GDM1 (cell line): ENCODE measurements at regions not wholly inside any gene's neighbourhood (a gene's known extent, or its start where the extent isn't known, plus 50 kb on each side); places are given as distances from the start of the nearest gene placed in this dataset.
"Not testable (repeated sequence)": the region's sequence is repeated elsewhere in the genome, so short reads cannot be mapped to it uniquely, and the experiment has no call there.

Experiments used
- DNase-seq: peaks from one replicate; lab custom pipeline; 2025; lab: John Stamatoyannopoulos, UW

DNA sequence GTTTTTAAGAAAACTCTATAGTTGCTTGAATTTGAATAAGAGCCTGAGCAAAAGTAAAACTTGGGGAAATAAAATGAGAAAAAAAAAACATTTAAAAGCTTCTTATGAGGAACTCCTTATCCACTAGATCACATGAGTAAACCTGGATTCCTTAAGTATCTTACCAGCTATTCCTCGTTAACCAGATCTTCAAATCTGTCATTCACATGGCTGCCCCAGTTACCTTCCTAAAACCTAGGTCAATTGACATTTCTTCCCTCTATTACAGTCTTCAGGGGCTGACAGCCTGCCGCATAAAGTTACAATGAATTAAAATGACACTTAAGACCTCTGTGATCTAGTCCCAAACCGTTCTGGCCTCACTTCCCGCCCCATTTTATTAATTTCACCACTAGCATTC, 583.6 kb downstream of the NR2F2 start:
- no peak for DNase-seq

DNA sequence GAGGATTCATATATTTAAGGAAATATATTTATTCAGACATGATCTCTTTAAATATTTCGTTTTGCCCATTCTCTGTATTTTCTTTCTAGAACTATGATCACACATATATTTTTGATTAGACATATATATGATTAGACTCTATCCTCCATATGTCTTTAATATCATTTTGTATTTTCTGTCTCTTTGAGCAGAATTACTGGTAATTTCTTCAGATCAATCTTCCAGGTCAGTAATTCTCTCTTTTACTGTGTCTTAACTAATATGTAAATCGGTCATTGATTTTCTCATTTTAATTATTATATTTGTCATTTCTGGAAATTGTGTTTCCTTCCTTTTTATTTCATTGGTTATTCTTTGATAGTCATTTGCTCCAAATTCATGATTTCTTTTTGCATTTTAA, 586.2 kb downstream of the NR2F2 start:
- DNase-seq, result no peak

DNA sequence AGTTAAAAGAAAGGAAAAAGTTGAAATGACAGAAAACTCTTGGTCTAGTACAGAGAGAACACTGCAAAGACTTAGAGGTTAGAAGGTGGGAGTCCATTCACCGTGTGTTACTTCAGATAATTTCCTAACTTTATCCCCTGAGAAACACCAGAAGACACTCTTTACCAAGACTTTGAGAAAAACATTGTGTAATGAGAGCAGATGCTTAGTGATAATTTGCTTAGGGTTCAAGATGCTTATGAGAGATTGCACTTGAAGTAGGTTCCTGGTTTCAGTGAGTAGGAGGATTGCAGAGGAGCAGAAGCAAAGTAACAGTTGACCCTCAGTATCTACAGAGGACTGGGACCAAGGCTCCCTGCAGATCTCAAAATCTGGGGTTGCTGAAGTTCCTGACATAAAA, 594.1 kb downstream of the NR2F2 start:
- DNase-seq, result no peak

DNA sequence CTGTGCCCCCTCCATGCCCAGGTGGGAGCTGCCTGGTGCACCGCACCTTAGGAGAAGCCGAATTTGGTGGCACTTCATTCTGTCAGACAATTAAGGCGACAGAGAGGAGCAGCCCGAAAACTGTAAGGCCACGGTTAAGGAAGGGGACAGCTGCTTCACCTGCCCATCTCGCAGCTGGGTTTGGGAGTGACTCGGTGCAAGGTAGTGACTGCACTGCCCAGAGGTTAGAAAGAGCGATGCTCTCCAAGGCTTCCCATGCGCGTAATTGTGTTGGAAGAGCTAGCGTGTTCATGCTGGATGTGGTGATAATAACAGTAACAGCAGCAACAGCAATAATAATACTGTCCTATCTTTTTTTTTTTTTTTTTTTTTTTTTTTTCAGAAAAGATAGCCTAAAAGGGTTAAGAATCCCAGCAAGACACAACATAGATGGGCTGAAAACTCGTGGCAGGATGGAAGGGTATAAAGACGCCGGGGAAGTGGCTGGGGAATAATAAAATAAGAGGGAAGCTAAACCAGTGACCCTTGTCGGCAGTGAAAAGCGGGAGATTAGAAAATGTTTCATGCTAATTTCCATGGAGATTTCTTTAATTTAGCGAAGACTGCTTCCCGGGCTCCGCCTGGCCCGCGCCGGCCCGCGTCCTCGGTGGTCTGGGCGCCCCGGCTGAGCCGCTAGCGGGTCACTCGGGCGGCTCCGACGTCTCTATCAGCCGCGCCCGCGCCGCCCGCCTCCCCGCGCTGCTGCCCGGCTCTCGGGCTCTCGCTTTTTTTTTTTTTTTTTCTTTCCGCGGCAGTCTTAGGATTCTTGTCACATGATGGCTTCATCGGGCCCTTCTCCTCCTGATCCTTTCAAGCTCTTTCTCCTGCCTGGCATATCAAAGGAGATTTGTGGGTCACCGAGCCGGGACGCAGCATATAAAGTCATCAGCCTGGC, 617.1 kb downstream of the NR2F2 start:
- DNase-seq, result no peak

DNA sequence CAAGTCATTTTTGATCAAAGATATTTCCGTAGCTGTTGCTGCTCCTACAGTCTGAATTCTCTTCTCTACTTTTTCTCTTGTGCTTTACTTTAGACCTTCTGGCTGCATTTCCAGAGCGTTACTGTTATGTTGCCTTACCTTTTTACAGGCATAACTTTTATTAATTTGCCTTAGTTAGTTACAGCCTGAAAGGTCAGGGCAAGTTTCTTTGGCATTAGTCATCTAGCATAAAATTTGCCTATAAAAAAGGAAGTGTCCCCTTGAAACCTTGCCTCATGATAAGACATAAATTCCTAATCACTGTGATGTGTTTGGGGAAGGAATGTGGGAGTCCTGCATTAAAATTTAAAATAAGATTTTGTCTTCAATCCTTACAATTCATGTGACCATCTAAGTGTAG, 618.5 kb downstream of the NR2F2 start:
- no peak for DNase-seq

DNA sequence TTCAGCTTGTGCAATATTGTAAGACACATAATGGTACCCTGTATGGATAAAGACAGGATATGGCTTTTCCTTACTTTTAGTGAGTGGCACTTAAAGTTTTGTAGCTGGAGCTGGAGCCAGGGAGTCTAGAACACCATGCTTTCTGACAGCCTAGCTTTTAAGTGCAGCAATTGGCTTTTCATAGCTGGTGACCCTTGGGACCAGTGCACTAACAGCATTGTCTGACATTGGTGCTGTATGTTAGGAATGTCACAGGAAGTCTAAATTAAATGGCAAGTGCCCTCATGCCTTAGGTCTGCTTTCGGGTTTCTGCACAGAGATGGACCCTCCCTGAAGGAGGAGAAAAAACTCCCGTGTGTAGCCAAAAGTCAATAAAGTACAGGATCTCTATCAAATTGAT, 628.2 kb downstream of the NR2F2 start:
- DNase-seq, result no peak

DNA sequence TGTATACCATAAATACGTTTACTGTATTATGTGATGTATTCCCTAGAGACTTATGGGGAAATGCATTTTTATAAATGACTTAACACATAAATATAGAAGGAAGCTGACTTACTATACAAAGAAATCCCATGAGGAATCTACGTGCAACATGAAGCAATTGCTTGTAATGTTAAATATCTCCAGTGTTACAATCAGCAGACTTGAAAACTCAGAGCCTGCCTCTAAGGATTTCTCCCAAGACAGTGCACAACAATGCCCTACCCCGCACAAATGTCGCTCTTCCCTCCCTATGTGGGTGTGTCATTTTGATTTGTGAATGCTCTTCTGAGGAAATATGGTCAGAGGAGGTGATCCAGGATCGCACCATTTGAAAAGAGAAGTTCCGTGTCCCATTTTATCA, 629.0 kb downstream of the NR2F2 start:
- DNase-seq, result no peak

DNA sequence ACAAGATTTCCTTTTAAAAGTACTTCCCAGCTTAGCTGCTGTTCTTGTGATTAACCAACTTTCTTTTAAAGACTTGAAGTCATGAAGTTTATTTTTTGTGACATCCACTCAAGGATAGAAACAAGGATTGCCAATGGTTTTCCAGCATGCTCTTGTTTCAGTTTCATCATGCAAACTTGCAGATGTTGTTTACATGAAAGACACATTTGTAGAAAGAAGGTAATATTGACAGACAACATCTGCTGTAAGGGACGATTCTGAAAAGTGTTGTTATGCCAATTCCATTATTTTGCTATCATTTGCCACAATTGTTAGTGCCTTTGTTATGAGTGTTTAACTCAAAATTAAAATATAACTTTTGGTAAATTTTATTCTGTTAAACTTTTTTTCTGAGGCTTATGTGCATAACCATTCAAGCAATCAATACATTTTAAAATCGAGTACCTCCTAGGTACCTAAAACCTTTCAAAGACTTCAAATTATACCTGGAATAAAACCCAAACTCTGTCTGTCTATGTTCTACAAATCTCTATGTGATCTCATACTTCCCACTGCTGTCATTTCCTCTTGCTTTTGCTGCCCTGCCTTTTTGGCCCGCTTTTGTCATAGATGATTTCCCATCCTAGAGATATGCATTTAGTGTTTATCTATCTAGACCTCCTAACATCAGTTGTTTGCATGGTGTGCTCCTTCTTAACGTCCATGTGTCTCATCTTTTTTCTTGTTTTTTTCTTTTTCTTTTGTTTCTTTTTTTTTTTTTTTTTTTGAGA, 630.4 kb downstream of the NR2F2 start:
- DNase-seq, result no peak

DNA sequence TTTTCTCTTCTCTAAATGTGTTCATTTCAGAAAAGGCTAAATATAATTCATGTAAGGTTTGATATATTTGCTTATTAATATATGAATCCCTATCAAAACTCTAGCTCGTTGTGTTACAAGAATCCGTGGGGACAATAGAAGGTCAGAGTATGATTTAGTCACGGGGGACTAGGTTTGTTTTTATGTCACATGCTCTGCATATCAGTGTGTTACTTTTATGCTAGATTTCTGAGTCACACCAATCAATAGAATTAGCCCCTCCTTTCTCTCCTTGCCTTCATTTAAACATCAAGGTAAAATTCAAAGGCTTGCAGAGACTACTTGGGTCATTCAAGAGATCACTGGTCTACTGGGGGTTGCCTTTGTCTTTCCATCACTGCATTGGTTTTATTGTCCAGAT, 636.1 kb downstream of the NR2F2 start:
- DNase-seq, result no peak

DNA sequence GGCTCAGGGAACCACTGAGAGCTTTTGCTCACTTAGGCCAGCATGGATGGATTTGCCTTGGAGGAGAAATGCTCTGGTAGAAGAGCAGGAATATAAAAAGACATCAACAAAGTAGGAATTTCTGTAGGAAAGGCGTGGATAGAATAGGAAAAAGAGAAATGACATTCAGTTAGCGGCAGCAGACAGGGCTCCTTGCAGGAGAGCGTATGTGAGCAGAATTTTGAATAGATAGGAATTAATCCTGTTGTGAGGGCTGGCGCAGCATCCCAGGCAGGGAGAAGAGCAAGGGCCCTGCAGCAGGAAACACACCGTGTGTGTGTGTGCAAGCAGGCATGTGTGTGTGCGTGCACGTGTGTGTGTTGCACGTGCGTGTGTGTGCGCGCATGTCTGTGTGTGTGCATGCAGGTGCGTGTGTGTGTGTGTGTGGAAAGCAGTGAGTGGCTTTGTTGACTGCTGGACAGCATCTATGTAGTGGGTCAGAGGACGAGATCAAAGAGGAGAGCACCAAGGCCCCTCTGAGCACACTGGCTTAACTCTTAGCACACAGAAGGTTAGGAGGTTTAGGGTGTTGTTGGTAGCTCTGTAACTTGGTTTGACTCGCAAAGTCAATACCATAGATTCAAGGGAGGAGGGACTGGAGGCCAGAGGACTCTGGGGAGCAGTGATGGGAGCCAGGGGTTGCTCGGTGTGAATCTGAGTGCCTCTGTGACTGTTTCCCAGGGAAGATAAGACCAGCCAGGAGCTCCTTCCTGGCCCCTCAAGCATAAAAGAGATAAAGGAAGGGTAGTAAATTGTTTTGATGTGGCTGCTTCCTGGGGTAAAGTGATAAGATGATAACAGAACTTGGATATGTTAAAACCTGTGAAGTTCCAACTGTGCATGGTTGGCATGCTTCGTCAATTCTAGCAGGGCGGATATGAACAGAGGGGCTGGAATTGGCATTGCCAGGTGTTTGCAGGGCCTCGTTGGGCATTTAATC, 639.5 kb downstream of the NR2F2 start:
- no peak for DNase-seq

DNA sequence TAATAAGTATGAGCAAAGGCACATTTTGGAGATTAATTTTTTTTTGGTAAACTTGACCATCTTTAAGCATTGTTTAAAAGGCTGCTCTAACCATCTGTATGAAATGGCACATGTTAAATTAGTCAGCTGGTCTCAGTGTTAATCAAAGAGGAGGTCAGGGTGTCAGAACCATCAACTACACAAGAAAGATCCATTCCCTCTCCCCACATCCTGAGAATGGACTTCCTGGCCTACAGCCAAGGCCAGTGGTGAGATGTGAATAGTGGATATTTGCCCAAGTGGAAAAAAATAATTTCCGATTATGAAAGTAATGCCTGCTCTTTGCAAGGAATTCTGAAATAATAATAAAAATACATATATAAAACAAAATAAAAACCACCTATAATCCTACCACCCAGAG, 641.7 kb downstream of the NR2F2 start:
- DNase-seq, result no peak

DNA sequence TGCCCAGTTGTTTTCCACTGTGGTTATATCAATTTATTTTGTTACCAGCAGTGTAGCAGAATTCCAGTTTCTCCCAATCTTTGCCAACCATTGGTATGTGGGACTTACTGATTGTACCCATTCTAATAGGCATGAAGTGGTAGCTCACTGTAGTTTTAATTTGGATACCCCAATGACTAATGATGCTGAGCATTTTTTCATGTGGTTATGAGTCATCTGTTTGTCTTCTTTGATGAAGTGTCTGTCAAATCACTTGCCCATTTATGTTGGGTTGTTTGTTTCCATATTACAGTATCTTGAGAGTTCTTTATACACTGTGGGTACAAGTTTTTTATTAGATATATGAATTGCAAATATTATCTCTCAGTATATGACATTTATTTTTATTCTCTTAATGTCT, 644.3 kb downstream of the NR2F2 start:
- no peak for DNase-seq

DNA sequence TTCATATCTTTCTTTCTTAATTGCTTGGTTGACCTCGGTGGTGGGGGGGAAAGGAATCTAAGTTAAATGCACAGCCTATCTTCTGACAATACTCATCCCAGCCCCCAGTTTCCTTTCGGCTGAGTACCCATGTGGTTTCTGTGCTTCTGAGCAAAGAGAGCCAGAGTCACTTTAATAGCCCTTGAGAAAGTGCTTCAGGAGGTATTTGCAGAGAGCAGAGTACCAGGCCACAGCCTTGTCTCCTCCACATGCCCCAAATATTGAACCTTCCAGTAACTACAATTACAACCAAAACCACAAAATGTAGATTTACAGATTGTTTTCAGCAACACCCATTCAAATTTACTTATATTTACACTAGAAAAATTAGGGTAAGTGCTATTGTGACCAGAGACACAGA, 647.4 kb downstream of the NR2F2 start:
- no peak for DNase-seq

DNA sequence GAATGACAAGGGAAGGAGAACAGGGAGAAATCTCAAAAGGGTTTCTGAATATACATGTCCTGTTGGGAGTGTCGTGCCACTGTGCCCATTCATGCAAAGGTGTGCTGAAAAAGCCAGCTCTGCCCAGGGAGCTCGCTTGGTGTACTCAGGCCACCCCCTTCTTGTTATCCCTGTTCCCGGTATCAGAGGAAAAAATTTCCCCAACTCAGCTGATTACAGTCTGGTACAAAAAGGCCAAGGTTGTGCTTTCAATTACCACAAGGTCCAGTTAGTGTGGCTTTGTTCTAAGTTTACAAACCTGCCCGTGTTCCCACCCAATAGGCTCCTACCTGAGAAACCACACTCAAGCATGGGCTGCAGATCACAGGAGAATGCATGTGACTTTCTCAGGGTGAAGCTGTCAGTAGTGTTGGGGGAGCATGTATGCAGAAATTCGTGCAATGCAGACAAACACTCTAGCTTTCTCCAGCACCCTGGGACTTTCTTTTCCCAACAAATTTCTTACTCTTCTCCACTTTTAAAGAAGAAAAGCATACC, 648.5 kb downstream of the NR2F2 start:
- DNase-seq, result no peak

DNA sequence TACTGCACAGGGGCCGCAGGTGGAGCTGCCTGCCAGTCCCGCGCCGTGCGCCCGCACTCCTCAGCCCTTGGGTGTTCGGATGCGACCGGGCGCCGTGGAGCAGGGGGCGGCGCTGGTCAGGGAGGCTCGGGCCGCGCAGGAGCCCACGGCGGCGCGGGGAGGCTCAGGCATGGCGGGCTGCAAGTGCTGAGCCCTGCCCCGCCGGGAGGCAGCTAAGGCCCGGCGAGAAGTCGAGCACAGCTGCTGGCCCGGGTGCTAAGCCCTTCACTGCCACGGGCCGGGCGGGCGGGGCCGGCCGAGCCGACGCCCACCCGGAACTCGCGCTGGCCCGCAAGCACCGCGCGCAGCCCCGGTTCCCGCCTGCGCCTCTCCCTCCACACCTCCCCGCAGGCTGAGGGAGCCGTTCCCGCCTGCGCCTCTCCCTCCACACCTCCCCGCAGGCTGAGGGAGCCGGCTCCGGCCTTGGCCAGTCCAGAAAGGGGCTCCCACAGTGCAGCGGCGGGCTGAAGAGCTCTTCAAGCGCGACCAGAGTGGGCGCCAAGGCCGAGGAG, 653.7 kb downstream of the NR2F2 start:
- DNase-seq, result not testable (repeated sequence)

DNA sequence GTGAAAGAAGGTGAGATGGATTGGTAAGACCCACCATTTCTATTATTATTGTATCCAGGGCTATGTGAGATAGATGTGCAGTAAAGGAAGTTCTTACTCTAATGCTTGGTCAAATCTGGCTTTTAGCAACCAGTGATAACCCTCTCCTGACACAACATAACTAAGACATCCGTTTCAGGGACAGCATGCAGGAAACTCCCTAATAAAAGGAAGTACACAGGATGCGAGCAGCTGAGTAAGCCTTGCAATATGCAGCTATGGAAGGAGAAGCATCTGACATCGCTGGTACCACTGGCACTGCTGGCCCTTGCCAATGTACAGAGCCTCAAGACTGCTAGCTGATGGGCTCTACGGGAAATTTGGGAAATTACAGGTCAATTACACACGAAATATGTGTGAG, 662.3 kb downstream of the NR2F2 start:
- no peak for DNase-seq

DNA sequence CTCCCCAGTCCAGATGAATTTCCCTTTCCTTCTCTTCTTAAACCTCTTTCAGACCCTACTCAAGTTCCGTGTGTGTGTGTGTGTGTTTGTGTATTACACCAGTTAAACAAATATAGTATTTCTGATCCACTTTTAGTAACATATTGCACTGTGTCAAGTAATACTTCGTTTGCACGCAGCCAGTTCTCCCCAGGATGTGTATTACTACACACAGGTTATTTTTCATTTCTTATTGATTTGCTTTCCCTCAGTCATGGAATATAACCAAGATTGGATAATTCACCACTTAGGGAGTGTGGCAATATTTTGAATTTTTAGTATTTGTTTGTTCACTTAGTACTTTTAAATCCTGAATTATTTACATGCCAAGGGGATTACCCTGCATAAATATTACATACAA, 667.0 kb downstream of the NR2F2 start:
- DNase-seq, result no peak

DNA sequence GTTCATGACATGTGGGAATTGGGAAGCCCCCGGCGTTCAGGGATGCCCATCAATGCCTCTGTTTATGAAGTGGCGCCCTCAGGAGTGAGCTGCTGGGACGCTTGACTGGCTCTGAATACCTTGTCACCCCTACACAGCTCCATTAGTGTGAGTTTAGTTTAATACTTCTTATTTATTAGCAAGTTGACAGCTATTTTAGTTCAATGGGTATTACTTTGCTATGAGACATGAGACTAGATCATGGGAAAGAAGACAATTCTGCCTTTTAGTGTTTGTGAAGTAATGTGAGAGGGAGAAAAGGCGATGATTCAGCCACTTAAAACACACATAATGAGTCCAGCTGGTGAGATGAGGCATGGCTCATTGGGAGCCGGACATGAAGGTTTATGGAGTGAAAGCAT, 678.5 kb downstream of the NR2F2 start:
- no peak for DNase-seq

DNA sequence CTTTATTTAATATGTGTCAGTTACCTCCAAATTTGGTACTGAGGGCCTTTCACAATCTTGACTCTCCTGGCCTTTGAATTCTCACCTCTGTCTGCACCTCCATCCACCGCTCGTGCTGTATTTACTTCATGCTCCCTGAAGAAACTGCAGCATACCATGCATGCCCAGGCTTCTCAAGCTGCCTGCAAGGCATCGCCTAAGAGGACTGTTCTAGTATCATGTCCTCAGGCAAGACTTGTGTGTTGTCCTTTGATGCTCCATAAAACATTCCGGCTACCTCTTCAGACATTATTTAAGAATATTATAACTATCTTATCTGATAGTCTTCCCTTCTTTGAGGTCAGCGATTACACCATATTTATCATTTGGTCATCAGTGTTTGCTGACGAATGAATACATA, 682.5 kb downstream of the NR2F2 start:
- no peak for DNase-seq

DNA sequence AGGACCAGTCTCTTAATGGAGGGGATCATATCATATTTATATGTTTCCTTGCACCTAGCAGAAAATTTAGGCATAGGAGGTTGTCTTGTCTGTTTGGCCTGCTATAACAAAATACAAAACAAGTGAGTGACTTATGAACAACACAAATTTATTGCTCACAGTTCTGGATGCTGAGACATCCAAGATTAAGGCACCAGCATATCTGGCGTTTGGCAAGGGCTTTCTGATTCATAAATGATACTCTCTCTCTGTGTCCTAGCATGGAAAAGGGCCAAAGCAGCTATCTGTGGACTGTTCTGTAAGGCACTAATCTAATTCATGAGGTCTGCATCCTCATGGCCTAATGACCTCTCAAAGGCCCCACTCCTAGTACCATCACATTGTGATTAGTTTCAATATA, 683.0 kb downstream of the NR2F2 start:
- no peak for DNase-seq

DNA sequence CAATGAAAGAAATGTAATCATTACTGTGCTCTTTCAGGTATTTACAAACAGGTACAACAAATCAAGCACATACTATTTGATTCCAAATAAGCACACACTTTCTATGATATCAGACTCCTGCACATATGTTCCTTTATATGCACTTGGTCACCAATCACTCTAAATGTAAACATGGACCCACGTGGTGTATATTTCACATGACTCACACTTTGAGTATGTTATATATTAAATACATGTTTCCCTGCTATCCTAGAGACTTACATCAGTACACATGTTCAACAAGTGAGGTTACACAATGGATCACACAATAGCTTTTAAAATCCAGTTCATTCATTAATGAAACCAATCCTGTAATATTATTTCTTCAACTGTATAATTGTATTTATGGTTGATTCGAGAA, 683.5 kb downstream of the NR2F2 start:
- DNase-seq, result no peak

DNA sequence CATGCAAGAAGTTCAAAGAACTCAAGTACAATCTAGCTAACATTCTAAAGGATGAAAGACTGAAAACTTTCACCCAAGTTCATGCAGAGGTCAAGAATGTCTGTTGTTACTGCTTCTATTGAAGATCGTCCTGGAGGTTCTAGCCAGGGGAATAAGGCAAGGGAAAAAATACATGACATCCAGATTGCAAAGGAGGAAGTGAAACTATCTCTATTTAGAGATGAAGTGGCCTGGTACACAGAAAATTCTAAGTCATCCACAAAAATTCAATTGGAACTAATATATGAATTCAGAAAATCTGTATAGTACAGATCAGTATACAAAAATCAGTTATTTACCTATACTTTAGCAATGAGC, 693.0 kb downstream of the NR2F2 start:
- DNase-seq, result no peak
